ENCODE measurements at regions not wholly inside any gene's neighbourhood (a gene's known extent, or its start where the extent isn't known, plus 50 kb on each side); places are given as distances from the start of the nearest gene placed in this dataset.

GRCh38 chr3:56975567-56975966, 84.9 kb upstream of the SPATA12 start:
- TF ChIP-seq CTCF (conservative IDR thresholded peaks at IDR 0.05; ENCODE audit: low read length) (no peak), EZH2phosphoT487 (IDR thresholded peaks at IDR 0.05; ENCODE audit: borderline replicate concordance) (no peak)
